ENCODE measurements at regions not wholly inside any gene's neighbourhood (a gene's known extent, or its start where the extent isn't known, plus 50 kb on each side); places are given as distances from the start of the nearest gene placed in this dataset.
A peak's percentile ranks its signal among the peaks of the same experiment; 100 is the strongest.
"Not testable (repeated sequence)": the region's sequence is repeated elsewhere in the genome, so short reads cannot be mapped to it uniquely, and the experiment has no call there.

DNA sequence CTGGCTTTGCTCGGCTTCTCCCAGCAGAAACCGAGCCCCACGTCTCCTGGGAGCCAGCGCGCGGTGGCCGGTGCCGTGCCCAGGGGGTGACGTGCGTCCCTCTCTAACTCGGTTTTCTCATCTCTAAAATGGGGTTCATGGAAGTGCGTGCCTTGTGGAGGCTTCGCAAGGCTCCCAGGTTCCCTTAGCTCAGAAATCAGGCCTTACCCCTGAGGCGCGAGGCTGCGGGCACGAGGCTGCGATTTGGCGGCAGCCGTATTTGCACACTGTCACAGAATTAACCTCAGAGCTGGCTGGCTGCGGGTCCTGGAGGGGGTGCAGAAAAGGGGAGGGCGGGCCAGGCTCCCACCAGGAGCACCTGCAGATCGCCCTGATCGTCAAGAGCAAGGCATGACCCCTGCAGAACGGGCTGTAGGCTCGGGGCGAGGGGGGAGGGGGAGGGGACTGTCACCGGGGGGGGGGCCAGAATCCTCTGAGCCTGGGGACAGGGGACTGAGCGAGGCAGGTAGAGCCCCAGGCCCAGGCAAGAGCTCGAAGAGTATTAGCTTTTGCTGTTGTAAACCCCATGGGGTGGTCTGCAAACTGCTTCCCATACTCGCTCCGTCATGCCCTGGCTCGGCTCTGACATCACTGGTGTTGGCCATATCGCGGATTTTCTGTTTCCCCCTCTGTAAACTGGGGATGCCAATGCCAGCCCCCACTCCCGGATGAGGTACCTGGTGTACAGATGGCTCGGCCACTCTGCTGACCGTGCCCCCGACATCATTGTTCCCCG lies 62.2 kb downstream of the CCNE1 start:
- Histone ChIP-seq H3K9me3 (ENCODE audit: control insufficient read depth in 2 of 2, low read length in 2 of 2) (no peaks in the 10 kb centered on the region), H3K4me3 (ENCODE audit: low read length in 2 of 2) (peak overlapping the region in 1 of 2 donors; percentile 67), H3K27me3 (ENCODE audit: control insufficient read depth in 1 of 2, insufficient read depth in 2 of 2, low read length in 2 of 2) (peaks cover 8 to 21% of the 10 kb centered on the region in 2 donors), H3K36me3 (ENCODE audit: control insufficient read depth in 2 of 2, insufficient read depth in 2 of 2, low read length in 2 of 2) (no peaks in the 10 kb centered on the region), H3K4me1 (ENCODE audit: control insufficient read depth, insufficient read depth, low read length) (peaks cover 25% of the 10 kb centered on the region), H3K9ac (ENCODE audit: low read length in 2 of 2) (no peak overlapping the region), H3K27ac (ENCODE audit: low read length) (no peak overlapping the region)

DNA sequence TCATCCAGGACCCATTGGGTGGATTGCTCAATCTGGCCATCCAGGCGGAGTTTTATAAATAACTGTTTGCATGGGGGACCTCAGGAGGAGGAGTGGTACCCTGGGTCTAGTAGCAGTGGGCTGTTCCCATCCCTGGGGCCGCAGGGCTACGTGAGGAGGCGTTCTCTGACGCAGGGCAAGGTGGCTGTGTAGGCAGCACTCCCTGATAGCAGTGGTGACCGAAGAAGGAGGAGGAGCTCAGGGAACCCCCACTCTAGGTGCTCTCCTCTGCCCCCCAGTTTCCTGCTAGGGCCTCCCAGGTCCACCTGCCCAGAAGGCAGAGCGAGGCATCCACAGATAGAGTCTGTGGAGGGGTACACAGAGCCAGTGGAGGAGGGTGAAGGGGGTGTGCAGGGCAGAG lies 64.1 kb downstream of the CCNE1 start:
- Histone ChIP-seq H3K9me3 (ENCODE audit: control insufficient read depth in 2 of 2, low read length in 2 of 2) (no peaks in the 10 kb centered on the region), H3K4me1 (ENCODE audit: control insufficient read depth, insufficient read depth, low read length) (peaks cover 25% of the 10 kb centered on the region), H3K9ac (ENCODE audit: low read length in 2 of 2) (no peak overlapping the region), H3K27ac (ENCODE audit: low read length) (no peak overlapping the region), H3K4me3 (ENCODE audit: low read length in 2 of 2) (no peak overlapping the region), H3K36me3 (ENCODE audit: control insufficient read depth in 2 of 2, insufficient read depth in 2 of 2, low read length in 2 of 2) (no peaks in the 10 kb centered on the region), H3K27me3 (ENCODE audit: control insufficient read depth in 1 of 2, insufficient read depth in 2 of 2, low read length in 2 of 2) (peaks cover 15 to 22% of the 10 kb centered on the region in 2 donors)

DNA sequence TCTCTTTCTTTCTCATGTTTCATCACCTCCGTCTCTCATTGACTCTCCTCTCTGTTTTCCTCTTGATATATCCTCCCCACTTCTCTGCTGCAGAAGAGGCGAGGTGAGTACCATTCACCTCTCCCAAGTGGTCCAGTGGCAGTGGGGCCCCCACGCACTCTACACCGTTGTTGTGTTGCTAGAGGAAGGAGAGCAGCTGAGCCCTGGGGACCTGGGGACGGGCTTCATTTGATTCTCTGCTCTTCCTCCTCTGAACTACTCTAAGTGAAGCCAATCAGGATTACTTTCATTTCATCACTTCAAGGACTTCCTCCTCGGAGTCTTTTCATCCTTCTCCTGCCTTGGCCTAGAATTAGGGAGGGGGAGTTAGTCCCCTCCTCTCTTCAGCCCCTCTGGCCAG lies 64.6 kb downstream of the CCNE1 start:
- Histone ChIP-seq H3K9ac (ENCODE audit: low read length in 2 of 2) (no peak overlapping the region), H3K4me3 (ENCODE audit: low read length in 2 of 2) (no peak overlapping the region), H3K9me3 (ENCODE audit: control insufficient read depth in 2 of 2, low read length in 2 of 2) (no peaks in the 10 kb centered on the region), H3K36me3 (ENCODE audit: control insufficient read depth in 2 of 2, insufficient read depth in 2 of 2, low read length in 2 of 2) (no peaks in the 10 kb centered on the region), H3K27ac (ENCODE audit: low read length) (no peak overlapping the region), H3K4me1 (ENCODE audit: control insufficient read depth, insufficient read depth, low read length) (peaks cover 25% of the 10 kb centered on the region), H3K27me3 (ENCODE audit: control insufficient read depth in 1 of 2, insufficient read depth in 2 of 2, low read length in 2 of 2) (peaks cover 13 to 17% of the 10 kb centered on the region in 2 donors)

- Histone ChIP-seq H3K4me1 (ENCODE audit: control insufficient read depth, insufficient read depth, low read length) (peaks cover 25% of the 10 kb centered on the region), H3K27me3 (ENCODE audit: control insufficient read depth in 1 of 2, insufficient read depth in 2 of 2, low read length in 2 of 2) (peaks cover 15 to 16% of the 10 kb centered on the region in 2 donors)
- H3K9ac ChIP-seq (ENCODE audit: low read length in 2 of 2); H3K9me3 ChIP-seq (ENCODE audit: control insufficient read depth in 2 of 2, low read length in 2 of 2); H3K4me3 ChIP-seq (ENCODE audit: low read length in 2 of 2); H3K27ac ChIP-seq (ENCODE audit: low read length); H3K36me3 ChIP-seq (ENCODE audit: control insufficient read depth in 2 of 2, insufficient read depth in 2 of 2, low read length in 2 of 2): not testable (repeated sequence)
These were observed 65.1 kb downstream of the CCNE1 start for GRCh38 chr19:29876908-29877307.

- peaks cover 5 to 16% of the 10 kb centered on the region in 2 donors for H3K27me3 ChIP-seq (ENCODE audit: control insufficient read depth in 1 of 2, insufficient read depth in 2 of 2, low read length in 2 of 2)
- H3K9ac ChIP-seq (ENCODE audit: low read length in 2 of 2), result no peak overlapping the region
- H3K9me3 ChIP-seq (ENCODE audit: control insufficient read depth in 2 of 2, low read length in 2 of 2), result no peaks in the 10 kb centered on the region
- H3K36me3 ChIP-seq (ENCODE audit: control insufficient read depth in 2 of 2, insufficient read depth in 2 of 2, low read length in 2 of 2), result no peaks in the 10 kb centered on the region
- no peak overlapping the region for H3K27ac ChIP-seq (ENCODE audit: low read length)
- no peak overlapping the region for H3K4me3 ChIP-seq (ENCODE audit: low read length in 2 of 2)
- peaks cover 12% of the 10 kb centered on the region for H3K4me1 ChIP-seq (ENCODE audit: control insufficient read depth, insufficient read depth, low read length)
These were observed 62.9 kb upstream of the URI1 start for GRCh38 chr19:29878973-29879654.

DNA sequence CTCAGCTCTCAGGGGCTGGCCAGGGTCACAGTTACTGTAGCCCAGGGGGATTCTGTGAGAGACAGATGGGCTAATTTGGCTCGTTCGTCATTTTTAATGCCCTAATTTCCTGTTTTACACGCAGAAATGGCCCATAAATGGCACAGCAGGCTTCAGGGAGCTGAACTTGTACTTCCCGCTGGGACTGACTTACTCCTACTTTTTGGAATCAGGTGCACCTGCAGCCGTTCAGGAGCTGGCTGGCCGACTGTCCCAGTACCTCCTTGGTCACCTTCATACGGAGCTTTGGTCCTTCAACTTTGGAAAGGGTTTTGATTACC lies 62.4 kb upstream of the URI1 start:
- Histone ChIP-seq H3K27me3 (ENCODE audit: control insufficient read depth in 1 of 2, insufficient read depth in 2 of 2, low read length in 2 of 2) (peaks cover 5 to 19% of the 10 kb centered on the region in 2 donors), H3K36me3 (ENCODE audit: control insufficient read depth in 2 of 2, insufficient read depth in 2 of 2, low read length in 2 of 2) (no peaks in the 10 kb centered on the region), H3K9me3 (ENCODE audit: control insufficient read depth in 2 of 2, low read length in 2 of 2) (no peaks in the 10 kb centered on the region), H3K27ac (ENCODE audit: low read length) (no peak overlapping the region), H3K9ac (ENCODE audit: low read length in 2 of 2) (no peak overlapping the region), H3K4me3 (ENCODE audit: low read length in 2 of 2) (no peak overlapping the region), H3K4me1 (ENCODE audit: control insufficient read depth, insufficient read depth, low read length) (peaks cover 8% of the 10 kb centered on the region)

DNA sequence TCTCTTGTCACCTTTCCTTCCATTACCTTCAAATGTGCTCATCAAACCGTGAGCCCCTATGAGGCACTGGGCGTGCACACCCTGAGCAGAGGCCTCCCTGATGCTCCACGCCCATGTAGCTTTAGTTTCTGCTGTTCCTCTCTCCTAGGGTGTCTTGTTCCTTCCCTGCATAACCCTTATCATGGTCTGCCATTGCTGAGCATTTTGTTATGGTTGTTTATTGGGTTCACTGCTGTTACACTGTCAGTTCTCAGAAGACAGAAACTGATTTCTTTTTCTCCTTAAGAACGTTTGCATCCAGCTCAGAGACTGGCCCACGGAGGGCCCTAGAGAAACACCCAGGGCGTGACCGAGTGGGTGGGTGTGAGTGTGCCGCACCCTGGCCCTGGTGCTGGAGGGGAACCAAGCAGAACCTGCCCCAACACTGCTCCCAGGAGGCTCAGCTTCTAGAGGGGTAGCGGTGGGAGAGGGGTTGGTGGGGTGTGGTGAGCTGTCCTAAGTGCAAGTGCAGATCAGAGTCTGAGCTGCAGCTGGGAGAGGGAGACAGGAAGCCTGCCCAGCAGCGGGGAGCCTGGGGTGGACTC lies 61.4 kb upstream of the URI1 start:
- Histone ChIP-seq H3K36me3 (ENCODE audit: control insufficient read depth in 2 of 2, insufficient read depth in 2 of 2, low read length in 2 of 2) (no peaks in the 10 kb centered on the region), H3K27ac (ENCODE audit: low read length) (no peak overlapping the region), H3K4me3 (ENCODE audit: low read length in 2 of 2) (no peak overlapping the region), H3K27me3 (ENCODE audit: control insufficient read depth in 1 of 2, insufficient read depth in 2 of 2, low read length in 2 of 2) (peaks cover 5 to 19% of the 10 kb centered on the region in 2 donors), H3K9me3 (ENCODE audit: control insufficient read depth in 2 of 2, low read length in 2 of 2) (no peaks in the 10 kb centered on the region), H3K9ac (ENCODE audit: low read length in 2 of 2) (no peak overlapping the region), H3K4me1 (ENCODE audit: control insufficient read depth, insufficient read depth, low read length) (no peaks in the 10 kb centered on the region)

GRCh38 chr19:29881386-29881785 lies 60.7 kb upstream of the URI1 start:
- no peaks in the 10 kb centered on the region for H3K4me1 ChIP-seq (ENCODE audit: control insufficient read depth, insufficient read depth, low read length)

DNA sequence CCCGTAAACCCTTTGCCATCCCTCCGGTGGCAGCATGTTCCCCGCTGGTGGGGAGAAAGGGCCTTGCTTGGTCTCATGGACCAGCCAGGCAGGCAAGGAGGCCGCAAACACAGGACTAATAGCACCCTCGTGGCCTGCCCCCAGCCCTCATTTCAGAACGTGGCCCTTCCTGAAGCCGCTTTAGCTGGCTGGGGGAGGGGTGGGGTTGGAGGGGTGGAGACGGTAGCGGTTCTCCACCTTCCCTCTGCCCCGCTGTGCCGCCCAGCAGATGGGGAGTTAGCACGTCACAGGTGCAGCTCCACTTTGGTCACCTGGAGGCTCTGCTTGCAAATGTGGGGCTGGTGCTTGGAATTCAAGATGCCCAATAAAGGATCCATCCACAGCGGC lies 59.3 kb upstream of the URI1 start:
- Histone ChIP-seq H3K27me3 (ENCODE audit: control insufficient read depth in 1 of 2, insufficient read depth in 2 of 2, low read length in 2 of 2) (peaks cover 7 to 19% of the 10 kb centered on the region in 2 donors), H3K9me3 (ENCODE audit: control insufficient read depth in 2 of 2, low read length in 2 of 2) (no peaks in the 10 kb centered on the region), H3K4me1 (ENCODE audit: control insufficient read depth, insufficient read depth, low read length) (no peaks in the 10 kb centered on the region), H3K4me3 (ENCODE audit: low read length in 2 of 2) (no peak overlapping the region), H3K9ac (ENCODE audit: low read length in 2 of 2) (no peak overlapping the region), H3K36me3 (ENCODE audit: control insufficient read depth in 2 of 2, insufficient read depth in 2 of 2, low read length in 2 of 2) (no peaks in the 10 kb centered on the region), H3K27ac (ENCODE audit: low read length) (no peak overlapping the region)

More at GRCh38 chr19:29881386-29881785, 60.7 kb upstream of the URI1 start:
- Histone ChIP-seq H3K27ac (ENCODE audit: low read length) (no peak overlapping the region), H3K4me3 (ENCODE audit: low read length in 2 of 2) (no peak overlapping the region), H3K9me3 (ENCODE audit: control insufficient read depth in 2 of 2, low read length in 2 of 2) (no peaks in the 10 kb centered on the region), H3K36me3 (ENCODE audit: control insufficient read depth in 2 of 2, insufficient read depth in 2 of 2, low read length in 2 of 2) (no peaks in the 10 kb centered on the region), H3K27me3 (ENCODE audit: control insufficient read depth in 1 of 2, insufficient read depth in 2 of 2, low read length in 2 of 2) (peaks cover 5 to 19% of the 10 kb centered on the region in 2 donors), H3K9ac (ENCODE audit: low read length in 2 of 2) (no peak overlapping the region)

GRCh38 chr19:29884044-29884443 lies 58.0 kb upstream of the URI1 start:
- H3K4me1 ChIP-seq (ENCODE audit: control insufficient read depth, insufficient read depth, low read length), result no peaks in the 10 kb centered on the region
- H3K36me3 ChIP-seq (ENCODE audit: control insufficient read depth in 2 of 2, insufficient read depth in 2 of 2, low read length in 2 of 2), result no peaks in the 10 kb centered on the region
- H3K9me3 ChIP-seq (ENCODE audit: control insufficient read depth in 2 of 2, low read length in 2 of 2), result no peaks in the 10 kb centered on the region
- no peak overlapping the region for H3K27ac ChIP-seq (ENCODE audit: low read length)
- no peak overlapping the region for H3K9ac ChIP-seq (ENCODE audit: low read length in 2 of 2)
- H3K27me3 ChIP-seq (ENCODE audit: control insufficient read depth in 1 of 2, insufficient read depth in 2 of 2, low read length in 2 of 2), result peaks cover 8 to 19% of the 10 kb centered on the region in 2 donors
- no peak overlapping the region for H3K4me3 ChIP-seq (ENCODE audit: low read length in 2 of 2)

GRCh38 chr19:29884466-29884865 lies 57.6 kb upstream of the URI1 start:
- Histone ChIP-seq H3K4me1 (ENCODE audit: control insufficient read depth, insufficient read depth, low read length) (no peaks in the 10 kb centered on the region), H3K9me3 (ENCODE audit: control insufficient read depth in 2 of 2, low read length in 2 of 2) (no peaks in the 10 kb centered on the region), H3K36me3 (ENCODE audit: control insufficient read depth in 2 of 2, insufficient read depth in 2 of 2, low read length in 2 of 2) (no peaks in the 10 kb centered on the region), H3K9ac (ENCODE audit: low read length in 2 of 2) (no peak overlapping the region), H3K27ac (ENCODE audit: low read length) (no peak overlapping the region), H3K27me3 (ENCODE audit: control insufficient read depth in 1 of 2, insufficient read depth in 2 of 2, low read length in 2 of 2) (peaks cover 6 to 16% of the 10 kb centered on the region in 2 donors), H3K4me3 (ENCODE audit: low read length in 2 of 2) (no peak overlapping the region)
